ENCODE measurements at regions not wholly inside any gene's neighbourhood (a gene's known extent, or its start where the extent isn't known, plus 50 kb on each side); places are given as distances from the start of the nearest gene placed in this dataset.

- no peak for ATAC-seq
- no peak for TF ChIP-seq EP300 (IDR thresholded peaks at IDR 0.05)
- no peak for TF ChIP-seq POLR2A (IDR thresholded peaks at IDR 0.05)
- no peak for TF ChIP-seq CTCF (IDR thresholded peaks at IDR 0.05)
- TF ChIP-seq POLR2AphosphoS5 (IDR thresholded peaks at IDR 0.05): no peak
- no peaks in the 10 kb centered on the region for H3K36me3 ChIP-seq
- H3K4me3 ChIP-seq: no peak overlapping the region
- H3K4me1 ChIP-seq: no peaks in the 10 kb centered on the region
- no peaks in the 10 kb centered on the region for H3K27me3 ChIP-seq
- H3K9me3 ChIP-seq: no peaks in the 10 kb centered on the region
- H3K27ac ChIP-seq: no peak overlapping the region
These were observed 84.5 kb upstream of the MYCN start for GRCh38 chr2:15855766-15856260.

- no peak overlapping the region for H3K4me3 ChIP-seq
- H3K27ac ChIP-seq: no peak overlapping the region
- 83% methylated on average over 3 of the region's 3 CpGs; no CpG with 5 or more reads in 1 of the 2 donors for WGBS, 2 donors (ENCODE audit: low coverage in 1 of 2)
- H3K36me3 ChIP-seq: no peaks in the 10 kb centered on the region
- no peaks in the 10 kb centered on the region for H3K27me3 ChIP-seq
- no peak for TF ChIP-seq POLR2A (IDR thresholded peaks at IDR 0.05)
- H3K4me1 ChIP-seq: no peaks in the 10 kb centered on the region
- no peak for ATAC-seq
- no peaks in the 10 kb centered on the region for H3K9me3 ChIP-seq
These were observed 84.0 kb upstream of the MYCN start for GRCh38 chr2:15856318-15856717.

GRCh38 chr2:15858466-15858865 is 81.9 kb upstream of the MYCN start:
- H3K27me3 ChIP-seq: no peaks in the 10 kb centered on the region
- no peaks in the 10 kb centered on the region for H3K4me1 ChIP-seq
- no peak for TF ChIP-seq EP300 (IDR thresholded peaks at IDR 0.05)
- TF ChIP-seq CTCF (IDR thresholded peaks at IDR 0.05): no peak
- no peak for TF ChIP-seq POLR2A (IDR thresholded peaks at IDR 0.05)
- no peak for TF ChIP-seq POLR2AphosphoS5 (IDR thresholded peaks at IDR 0.05)
- no peak overlapping the region for H3K4me3 ChIP-seq
- WGBS, 2 donors (ENCODE audit: low coverage in 1 of 2): 89 to 90% methylated on average over 3 to 6 of the region's 6 CpGs
- ATAC-seq: no peak
- no peaks in the 10 kb centered on the region for H3K36me3 ChIP-seq
- no peaks in the 10 kb centered on the region for H3K9me3 ChIP-seq
- H3K27ac ChIP-seq: no peak overlapping the region

GRCh38 chr2:15860051-15860663 is 80.2 kb upstream of the MYCN start:
- ATAC-seq: no peak
- Histone ChIP-seq H3K27me3 (no peaks in the 10 kb centered on the region), H3K9me3 (no peaks in the 10 kb centered on the region), H3K36me3 (no peaks in the 10 kb centered on the region), H3K27ac (no peak overlapping the region), H3K4me3 (no peak overlapping the region), H3K4me1 (no peaks in the 10 kb centered on the region)
- no peak for TF ChIP-seq EP300 (IDR thresholded peaks at IDR 0.05)

- no peaks in the 10 kb centered on the region for H3K9me3 ChIP-seq
- no peak for ATAC-seq
- no peaks in the 10 kb centered on the region for H3K4me1 ChIP-seq
- no peaks in the 10 kb centered on the region for H3K36me3 ChIP-seq
- WGBS, 2 donors (ENCODE audit: low coverage in 1 of 2): 50 to 86% methylated on average over 1 of the region's 1 CpG
- H3K27me3 ChIP-seq: no peaks in the 10 kb centered on the region
- TF ChIP-seq POLR2AphosphoS5 (IDR thresholded peaks at IDR 0.05) (no peak), POLR2A (IDR thresholded peaks at IDR 0.05) (no peak), CTCF (IDR thresholded peaks at IDR 0.05) (no peak), EP300 (IDR thresholded peaks at IDR 0.05) (no peak)
- no peak overlapping the region for H3K4me3 ChIP-seq
- no peak overlapping the region for H3K27ac ChIP-seq
These were observed 79.6 kb upstream of the MYCN start for GRCh38 chr2:15860760-15861159.

- Histone ChIP-seq H3K36me3 (no peaks in the 10 kb centered on the region), H3K4me3 (no peak overlapping the region), H3K27me3 (no peaks in the 10 kb centered on the region), H3K4me1 (no peaks in the 10 kb centered on the region), H3K27ac (no peak overlapping the region), H3K9me3 (no peaks in the 10 kb centered on the region)
- no peak for ATAC-seq
- TF ChIP-seq POLR2A (IDR thresholded peaks at IDR 0.05): no peak
- no peak for TF ChIP-seq CTCF (IDR thresholded peaks at IDR 0.05)
- no peak for TF ChIP-seq POLR2AphosphoS5 (IDR thresholded peaks at IDR 0.05)
- no peak for TF ChIP-seq EP300 (IDR thresholded peaks at IDR 0.05)
- 68 to 74% methylated on average over 6 of the region's 6 CpGs for WGBS, 2 donors (ENCODE audit: low coverage in 1 of 2)
These were observed 79.1 kb upstream of the MYCN start for GRCh38 chr2:15861172-15861822.
